NCI-H1417 (cell line): ENCODE measurements at regions not wholly inside any gene's neighbourhood (a gene's known extent, or its start where the extent isn't known, plus 50 kb on each side); places are given as distances from the start of the nearest gene placed in this dataset.
A peak's percentile ranks its signal among the peaks of the same experiment; 100 is the strongest.

ENCODE experiments used
- DNase-seq, 3 experiments: peaks; one replicate each; lab custom pipeline; 2025; lab: John Stamatoyannopoulos, UW

DNA sequence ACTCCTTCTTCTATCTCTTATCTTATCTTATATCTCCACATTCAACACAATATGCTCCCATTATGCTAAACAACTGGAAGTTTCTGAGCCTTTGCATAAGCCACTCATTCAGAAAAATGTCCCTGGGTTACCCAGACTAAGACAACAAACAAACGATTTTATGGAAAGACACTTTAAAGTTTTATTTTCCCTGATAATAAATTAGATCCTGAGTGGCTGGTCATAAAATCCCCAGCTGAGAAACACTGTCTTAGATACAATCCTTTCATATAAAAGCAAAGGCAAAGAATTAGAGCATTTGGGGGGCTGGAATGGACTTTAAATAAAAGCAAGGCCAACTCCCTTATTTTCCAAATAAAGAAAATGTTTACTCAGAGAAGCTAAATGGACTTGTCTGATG lies 322.3 kb downstream of the GBE1 start:
- no peak for DNase-seq

DNA sequence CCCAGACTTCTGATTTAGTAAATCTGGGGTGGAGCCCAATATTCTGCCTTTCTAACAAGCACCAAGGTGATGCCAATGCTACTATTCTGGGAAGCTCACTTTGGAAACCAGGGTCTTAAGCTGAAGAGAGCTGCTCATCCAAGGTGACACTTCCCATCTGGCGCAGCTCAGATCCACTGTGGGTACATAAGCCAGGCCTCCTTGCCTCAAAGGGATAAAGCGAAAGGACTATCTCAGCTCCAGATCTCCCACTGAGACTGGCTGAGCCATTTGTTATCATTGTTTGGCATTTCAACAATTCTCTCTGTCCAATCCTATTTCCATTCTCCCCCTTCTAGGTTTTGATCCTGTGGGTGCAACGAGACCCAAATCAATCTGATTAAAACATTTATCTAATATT lies 323.8 kb downstream of the GBE1 start:
- DNase-seq: no peak

DNA sequence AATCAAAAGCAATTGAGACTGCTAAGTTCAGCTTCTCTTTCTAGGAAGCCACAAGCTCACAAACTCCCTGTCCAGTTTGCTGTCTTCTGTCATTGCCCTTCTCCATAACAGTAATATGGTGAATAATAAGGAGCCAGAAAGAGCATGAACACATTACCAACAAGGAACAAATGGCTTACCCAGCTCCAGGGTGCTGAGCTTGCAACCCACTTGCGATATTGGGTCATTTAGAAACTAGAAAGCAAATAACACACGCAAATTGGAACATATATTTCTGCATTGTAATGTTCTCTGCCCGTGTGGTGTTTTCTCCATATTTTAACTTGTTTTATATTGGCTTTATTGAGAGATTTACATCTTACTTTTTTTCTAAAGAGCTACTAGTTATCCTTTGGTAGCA lies 325.3 kb downstream of the GBE1 start:
- DNase-seq: no peak

DNA sequence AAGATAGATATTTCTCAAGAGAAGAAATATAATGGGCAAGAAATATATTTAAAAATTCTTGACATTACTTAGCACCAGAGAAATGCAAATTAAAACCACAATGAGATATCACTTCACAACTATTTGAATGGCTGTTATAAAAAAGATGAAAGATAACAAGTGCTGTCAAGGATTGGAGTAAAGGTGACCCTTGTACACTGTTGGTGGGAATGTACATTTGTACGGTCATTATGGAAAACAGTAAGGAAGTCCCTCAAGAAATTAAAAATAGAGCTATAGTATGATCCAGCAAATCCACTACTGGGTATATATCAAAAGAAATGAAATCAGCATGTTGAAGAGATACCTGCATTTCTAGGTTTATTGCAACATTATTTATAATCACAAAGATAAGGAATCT lies 326.4 kb downstream of the GBE1 start:
- no peak for DNase-seq

DNA sequence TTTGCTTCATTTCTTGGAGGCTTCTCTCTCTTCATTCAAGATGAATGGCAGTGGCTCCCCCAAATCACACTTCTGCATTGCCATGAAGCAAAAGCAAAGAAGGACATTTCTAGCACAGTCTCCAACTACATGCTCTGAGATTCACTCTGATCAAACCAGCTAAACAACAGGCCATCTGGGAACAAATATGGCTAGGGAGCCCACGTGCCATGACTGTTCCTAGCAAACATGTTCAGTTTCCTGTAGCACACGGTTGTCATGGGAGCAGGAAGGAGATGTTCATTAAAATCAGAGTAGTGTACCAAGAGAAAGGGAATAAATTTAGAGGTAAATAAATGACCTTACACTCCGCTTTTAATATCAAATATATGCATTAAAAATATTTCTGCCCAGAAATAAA lies 327.3 kb downstream of the GBE1 start:
- DNase-seq: no peak

DNA sequence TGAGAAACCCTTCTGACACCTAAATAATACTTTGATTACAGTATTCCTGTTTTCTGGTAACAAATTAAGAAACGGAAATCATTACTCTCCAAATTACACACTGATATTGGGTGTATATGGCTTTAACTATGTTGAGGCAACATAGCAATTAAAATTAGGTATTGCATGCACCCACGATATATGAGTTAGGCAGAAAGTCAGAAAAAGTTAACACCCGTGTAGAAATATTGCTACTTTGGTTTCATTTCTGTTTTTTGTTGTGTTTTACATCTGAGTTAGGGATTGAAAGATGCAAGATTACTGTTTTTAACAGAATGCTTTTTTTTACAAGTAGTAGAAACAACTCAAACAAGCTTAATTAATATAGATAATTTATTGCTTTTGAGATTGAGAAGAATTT lies 327.8 kb downstream of the GBE1 start:
- DNase-seq: no peak

DNA sequence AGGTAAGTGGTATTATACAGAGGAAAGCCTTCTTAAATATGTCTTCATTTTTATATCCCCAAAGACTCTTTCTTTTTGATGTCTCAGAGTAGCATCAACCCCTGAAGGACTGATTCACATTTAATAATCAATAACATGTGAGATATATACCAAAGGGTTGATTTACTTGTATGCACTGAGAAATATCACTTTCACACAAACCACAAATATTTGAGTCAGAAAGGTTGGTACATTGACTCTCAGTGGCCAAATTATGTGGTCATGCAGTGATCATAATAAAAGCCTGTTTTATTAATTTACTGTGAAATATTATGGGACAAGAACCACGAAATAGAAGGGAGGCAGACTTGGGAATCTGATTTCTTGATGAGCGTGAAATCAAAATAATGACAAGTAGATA lies 329.0 kb downstream of the GBE1 start:
- no peak for DNase-seq

DNA sequence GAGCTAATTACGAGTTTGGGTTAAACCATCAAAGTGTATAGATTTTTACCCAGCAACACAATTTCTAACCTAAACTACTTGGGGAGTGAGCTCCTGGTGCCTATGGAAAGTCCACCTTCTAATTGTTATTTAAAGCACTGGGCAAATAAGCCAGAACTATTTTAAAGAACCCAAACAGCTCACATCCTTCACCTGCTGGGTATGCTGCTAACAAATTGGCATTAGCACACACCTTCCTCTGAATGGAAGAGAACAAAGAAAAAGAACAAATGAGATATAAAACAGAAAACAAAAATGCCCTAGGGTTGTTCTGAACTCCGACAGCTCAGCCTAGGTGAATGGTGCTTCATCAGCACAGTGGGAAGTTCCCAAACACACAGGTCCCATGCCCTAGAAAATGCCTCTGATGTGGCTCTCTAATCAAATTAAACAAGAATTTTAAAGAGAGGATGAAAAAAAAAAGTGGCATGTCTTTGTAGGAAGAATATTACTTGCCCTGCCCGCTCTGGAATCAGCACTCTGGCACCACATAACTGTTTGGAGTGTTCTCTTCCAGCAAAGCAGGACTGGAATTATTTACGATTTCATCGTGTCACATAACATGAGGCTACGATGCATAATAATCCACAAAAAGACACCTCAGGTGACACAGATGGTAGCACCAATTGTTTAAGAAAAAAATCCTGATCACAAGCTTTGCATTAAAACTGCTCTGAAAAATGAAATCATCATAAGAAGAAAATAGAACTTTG lies 334.4 kb downstream of the GBE1 start:
- peak in 1 of 3 experiments; percentile 35 for DNase-seq

DNA sequence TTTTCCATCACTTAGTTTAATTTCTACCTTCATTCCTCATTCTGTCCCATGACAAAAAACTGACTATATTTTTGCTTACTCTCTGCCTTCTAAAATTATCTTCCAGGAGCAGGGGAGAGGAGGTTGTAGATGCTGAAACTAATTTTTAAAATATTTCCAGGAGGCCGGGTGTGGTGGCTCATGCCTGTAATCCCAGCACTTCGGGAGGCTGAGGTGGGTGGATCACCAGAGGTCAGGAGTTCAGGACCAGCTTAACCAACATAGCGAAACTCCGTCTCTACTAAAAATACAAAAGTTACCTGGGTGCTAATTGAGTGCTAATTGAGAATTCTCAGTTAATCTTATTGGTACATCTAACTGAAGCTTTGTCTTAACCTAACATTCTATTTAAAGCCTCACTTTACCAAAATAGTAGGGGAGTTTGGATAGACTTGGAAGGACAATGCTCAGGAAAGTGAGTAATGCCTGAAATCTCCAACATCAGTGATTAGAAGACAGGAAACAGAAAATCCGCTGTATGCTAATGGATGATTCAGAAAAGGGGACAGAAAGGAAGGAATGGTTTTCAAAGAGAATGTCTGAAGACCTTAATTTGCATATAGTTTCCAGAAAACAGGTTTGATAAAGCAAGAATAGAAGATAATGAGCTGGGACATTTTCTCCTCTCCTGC lies 336.1 kb downstream of the GBE1 start:
- DNase-seq: no peak

DNA sequence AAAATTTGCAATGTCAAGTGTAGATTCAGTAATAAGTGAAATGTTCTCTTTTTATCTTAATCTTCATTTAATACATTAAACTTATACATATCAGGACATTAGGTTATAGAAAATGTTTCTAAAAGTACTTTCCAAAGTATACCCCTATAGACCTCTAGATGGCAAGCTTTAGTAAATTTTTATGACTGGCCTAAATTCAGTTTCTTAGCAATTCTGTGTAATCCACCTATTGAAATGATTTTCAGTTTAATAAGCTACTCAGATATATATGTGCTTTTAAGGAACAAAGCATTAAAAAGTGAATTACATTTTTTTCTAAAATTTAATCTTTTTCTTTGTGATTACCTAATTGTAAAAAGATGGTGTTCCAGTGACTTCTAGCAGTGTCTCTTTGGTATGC lies 342.2 kb downstream of the GBE1 start:
- peak in 1 of 3 experiments; percentile 17 for DNase-seq

DNA sequence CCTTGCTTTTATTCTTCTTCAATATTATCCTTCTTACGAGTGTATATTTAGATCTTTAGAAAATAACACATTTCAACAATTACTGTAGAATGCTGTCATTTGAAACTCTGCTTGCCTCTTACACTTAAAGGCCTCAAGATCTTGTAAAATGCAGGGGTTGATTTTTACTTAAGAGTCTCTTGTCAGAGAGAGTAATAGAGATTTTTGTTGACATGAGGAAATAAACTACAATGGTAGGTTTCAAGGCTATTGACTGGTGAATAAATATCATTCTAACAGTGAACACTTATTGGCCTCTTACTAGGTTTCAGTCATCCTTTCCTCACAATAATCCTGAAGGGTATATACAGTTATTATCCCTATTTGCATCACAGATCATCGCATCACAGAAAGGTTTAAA lies 344.6 kb downstream of the GBE1 start:
- peak in 2 of 3 experiments; percentile 2 to 4 for DNase-seq

DNA sequence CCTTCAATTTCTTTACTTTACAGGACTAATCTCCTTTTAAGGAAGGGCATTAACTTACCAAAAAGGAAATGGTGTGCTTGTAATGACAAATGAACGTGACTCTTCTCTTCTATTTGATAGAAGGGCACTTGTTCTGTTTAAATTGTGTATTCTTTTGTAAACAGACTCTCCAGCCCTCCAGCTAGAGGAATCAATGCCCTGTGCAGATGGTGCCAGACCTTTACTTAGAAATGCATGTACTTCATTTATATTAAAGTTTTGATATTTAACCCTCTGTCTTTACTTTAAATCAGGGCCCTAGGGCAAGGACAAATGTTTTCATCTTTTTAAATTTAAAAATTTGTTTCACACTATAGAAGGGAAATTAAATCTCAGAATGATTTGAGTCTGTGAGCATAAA lies 355.1 kb downstream of the GBE1 start:
- peak in 1 of 3 experiments; percentile 40 for DNase-seq

DNA sequence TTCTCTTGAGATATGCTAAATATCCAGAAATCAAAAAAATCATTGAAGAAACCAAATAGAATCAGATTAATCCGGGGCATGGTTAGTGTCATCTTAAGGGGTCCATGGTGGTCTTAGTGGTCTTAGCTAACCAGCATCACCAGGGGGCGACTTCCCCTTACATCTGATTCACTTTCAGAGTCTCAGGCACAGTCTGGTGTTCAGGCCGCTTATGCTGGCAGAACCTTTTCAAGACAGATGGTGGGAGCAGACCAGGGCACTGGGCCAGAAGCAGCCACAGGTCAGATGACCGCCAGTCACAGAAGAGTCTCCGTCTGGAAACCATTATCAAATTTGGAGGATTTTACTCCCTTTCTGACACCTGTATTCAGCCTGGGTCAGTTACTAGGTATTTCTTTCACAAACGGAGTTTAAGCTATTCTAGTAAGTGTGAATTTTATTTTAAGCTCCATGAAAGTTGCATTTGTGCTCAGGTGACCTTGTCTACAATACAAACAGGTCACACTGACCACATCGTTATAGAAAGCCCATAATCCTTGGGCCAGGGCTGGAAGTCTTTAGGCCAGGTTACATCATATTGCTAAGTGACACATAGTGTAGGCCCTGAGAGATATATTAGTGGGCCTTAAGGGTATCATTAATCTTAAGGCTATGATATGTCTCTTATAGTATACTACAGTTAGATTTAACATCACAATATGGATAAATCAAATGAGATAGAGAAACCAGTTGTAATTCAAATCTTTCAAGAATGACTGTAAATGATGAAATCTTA lies 365.5 kb downstream of the GBE1 start:
- no peak for DNase-seq

DNA sequence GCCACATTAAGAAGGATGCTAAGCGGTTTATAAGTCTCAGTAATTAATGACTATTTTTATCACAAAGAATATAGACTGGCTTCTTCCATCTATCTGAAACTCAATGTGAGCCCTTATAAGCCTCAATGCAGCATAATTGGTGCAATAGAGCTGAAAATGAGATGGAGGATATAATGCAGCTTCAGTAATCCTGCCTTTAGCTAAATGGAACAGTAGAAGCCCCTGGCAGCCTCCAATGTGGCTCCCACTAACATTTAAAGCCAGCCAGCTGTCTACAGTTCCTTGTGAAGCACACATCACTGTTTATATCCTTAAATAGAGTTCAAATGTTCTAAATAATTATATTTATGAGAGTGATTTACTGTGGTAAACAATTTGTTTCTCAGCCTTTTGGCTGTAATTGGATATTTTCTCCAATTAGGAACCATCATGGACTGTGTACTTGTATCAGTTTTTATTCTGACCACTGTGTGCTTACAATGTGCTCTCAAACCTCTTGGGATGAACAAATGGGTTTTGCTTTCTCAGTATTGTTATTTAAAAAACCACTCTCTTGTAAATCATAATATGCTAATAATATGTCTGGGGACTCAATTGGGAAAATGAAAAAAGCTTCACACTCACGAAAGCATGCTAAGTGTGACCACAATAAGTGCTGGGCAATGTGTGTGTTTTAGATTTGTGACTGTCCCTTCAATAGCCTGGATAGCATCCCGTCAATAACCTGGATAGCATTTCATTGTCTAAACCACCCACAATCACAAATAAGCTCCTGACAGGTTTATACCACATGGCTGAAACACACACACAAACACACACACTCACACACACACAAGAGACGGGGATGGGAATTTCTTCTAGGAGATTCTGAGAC lies 366.6 kb downstream of the GBE1 start:
- peak in 1 of 3 experiments; percentile 24 for DNase-seq

DNA sequence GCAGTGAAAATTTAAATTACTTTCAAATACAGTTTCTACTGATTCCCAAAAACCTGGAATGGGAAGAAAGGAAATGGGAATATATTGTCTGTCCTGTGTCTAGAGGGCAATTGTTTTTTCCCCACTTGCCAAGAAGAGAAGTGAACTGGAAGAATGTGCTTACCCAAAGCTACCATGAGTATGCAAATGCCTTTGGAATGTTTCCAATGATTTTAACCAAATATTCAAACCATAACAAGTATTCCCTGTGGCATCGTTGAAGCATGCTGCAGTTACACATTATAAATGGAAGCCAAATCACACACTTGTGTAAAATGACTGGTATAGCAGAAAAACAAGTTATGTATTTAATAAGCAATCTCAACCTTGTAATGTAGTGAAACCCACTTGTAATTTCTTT lies 368.2 kb downstream of the GBE1 start:
- no peak for DNase-seq

DNA sequence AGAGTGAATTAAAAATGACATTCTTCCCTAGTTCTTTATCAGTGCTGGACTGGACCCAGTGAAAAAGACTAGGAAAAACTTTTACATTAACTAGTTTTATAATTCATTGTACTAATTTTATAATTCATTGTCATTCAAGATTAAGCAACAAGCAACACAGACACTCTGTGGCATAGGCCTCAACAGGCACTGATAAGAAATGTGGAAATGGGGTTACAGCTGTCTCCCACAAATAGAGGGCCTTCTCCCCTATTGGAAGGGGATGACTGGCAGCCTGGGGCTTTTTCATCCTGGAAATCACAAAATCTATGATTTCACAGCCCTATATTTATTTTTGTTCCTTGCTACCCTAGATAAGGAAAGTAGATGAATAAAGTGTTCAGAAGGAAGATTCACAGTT lies 370.6 kb downstream of the GBE1 start:
- DNase-seq: no peak

DNA sequence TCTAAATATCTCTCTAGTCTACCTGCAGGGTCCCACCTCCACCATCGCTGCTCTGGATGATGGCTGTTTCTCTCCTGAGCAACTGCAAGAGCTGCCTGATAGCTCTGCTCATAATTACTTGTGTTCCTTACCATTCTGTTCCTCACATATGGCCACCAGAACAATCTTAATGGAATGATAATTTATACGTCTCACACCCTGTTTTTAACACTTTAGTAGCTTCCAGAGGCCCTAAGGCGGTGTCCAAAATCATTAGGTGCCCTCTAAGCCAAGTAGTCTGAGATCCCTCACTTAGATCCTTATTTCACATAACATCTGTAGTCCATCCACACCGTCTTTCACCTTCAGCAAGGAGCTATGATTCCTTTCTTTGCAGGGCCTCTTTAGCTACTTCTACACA lies 373.3 kb downstream of the GBE1 start:
- DNase-seq: no peak

DNA sequence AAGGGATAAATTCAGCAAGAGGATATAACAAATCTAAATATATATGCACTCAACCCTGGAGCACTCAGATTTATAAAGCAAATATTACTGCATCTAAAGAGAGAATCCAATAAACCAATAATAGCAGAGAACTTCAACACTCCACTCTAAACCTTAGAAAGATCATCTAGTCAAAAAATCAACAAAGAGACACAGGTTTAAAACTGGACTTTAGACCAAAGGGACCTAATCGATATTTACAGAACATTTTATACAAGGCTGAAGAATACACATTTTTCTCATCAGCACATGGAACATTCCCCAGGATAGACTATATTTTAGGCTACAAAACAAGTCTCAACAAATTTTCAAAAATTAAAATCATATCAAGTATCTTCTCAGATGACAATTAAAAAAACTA lies 379.0 kb downstream of the GBE1 start:
- no peak for DNase-seq

DNA sequence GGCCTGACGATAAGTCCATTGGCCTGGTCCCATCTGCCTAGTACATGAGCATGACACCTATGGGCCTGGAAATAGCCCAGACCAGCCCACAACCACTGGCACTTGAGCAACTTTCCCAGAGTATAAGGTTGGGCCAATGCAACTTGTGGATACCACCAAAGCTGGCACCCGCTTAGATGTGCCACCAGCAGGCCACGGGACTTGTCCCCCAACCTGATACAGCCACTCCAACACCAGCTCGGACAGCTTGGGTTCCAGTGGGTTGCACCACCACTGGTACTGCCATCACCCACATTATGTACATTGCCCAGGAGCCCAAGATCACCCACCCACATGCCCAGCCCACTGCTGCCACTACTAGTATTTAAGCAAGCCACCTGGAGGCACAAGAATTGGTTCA lies 381.2 kb downstream of the GBE1 start:
- no peak for DNase-seq

DNA sequence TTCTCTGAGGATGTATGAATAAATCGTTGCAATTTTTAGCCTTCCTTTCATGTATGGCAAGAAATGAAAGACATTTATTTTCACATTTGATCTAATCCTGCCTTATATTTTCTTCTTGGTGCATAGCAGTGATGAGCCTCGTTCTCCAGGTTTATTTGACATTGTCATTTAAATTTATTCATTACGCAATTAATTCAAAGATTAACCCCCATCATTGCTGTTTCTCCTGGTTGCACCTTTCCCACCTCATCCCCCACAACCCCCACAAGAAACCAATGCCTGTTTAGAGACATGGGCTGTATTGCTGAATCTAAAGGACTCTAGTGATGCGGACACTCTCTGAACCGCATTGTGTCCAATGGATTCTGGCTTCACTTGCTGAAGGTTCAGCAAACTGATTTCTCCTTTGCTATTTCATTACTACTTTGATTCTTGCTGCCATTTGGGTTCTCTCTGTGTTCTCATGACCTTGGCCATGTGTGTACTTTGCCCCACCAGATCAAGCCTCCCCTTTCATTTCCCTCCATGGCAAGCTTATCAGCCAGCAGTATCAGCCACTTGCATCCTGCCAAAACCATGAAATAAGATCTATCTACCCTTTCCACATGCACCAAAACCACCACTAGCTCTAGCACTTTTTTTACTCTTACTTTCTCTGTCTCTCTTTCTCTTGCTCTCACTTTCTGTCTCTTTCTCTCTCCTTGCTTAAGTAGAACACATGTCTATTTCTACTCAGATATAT lies 382.7 kb downstream of the GBE1 start:
- no peak for DNase-seq

DNA sequence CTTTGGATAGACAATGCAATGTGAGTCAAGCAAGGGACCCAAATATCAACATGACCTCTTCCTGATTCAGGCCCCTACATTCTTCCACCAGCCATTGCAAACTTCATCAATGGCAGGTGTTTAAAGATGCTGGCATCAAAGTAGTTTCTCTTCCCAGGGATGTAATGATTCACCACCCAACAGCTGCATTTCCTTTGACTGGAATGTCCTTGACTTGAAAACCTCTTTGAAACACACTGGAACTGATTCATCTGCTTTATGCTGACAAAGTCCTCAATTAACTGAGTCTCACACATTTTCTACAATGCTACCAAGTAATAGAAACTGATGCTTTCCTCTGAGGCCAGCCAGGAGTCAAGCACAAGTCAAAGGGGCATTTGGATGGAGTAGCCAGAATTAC lies 385.5 kb downstream of the GBE1 start:
- no peak for DNase-seq
